Esophagus squamous epithelium (tissue), 5 donors: ENCODE measurements at regions not wholly inside any gene's neighbourhood (a gene's known extent, or its start where the extent isn't known, plus 50 kb on each side); places are given as distances from the start of the nearest gene placed in this dataset.

Source experiments
- DNase-seq: peaks from one replicate; lab custom pipeline; 2025; lab: John Stamatoyannopoulos, UW
- H3K27ac ChIP-seq, 4 donors: fragments of 200-600 bp; sonication (generic); one replicate each; pipeline ENCODE4 v1.5.1; 2016 to 2019; ENCODE audit warnings: mild to moderate bottlenecking in 1 of 4
- H3K27me3 ChIP-seq, 4 donors: fragments of 200-600 bp; sonication (generic); 1 replicate in 3 of 4; 2 replicates in 1 of 4; pipeline versions ENCODE4 v1.5.1 to v1.6.0; 2017 to 2021; ENCODE audit warnings: antibody characterized with exemption in 1 of 4
- H3K36me3 ChIP-seq, 3 donors: fragments of 200-600 bp; sonication (generic); one replicate each; pipeline ENCODE4 v1.5.1; 2016 to 2019
- H3K4me1 ChIP-seq, 3 donors: fragments of 200-600 bp; sonication (generic); one replicate each; pipeline ENCODE4 v1.5.1; 2017 to 2019
- H3K4me3 ChIP-seq, 4 donors: fragments of 200-600 bp; sonication (generic); 1 replicate in 3 of 4; 2 replicates in 1 of 4; pipeline ENCODE4 v1.5.1; 2016 to 2019; ENCODE audit warnings: mild to moderate bottlenecking in 2 of 4, moderate library complexity in 1 of 4
- H3K9me3 ChIP-seq, 3 donors: fragments of 200-600 bp; sonication (generic); one replicate each; pipeline ENCODE4 v1.5.1; 2016 to 2019
- POLR2A ChIP-seq, 4 donors: fragments of 450-650 bp; IDR thresholded peaks; one replicate each; pipeline ENCODE4 v1.6.1; 2017; ENCODE audit warnings: antibody characterized with exemption in 4 of 4, mild to moderate bottlenecking in 4 of 4, moderate library complexity in 3 of 4
- WGBS, 2 donors: methylation state at CpG; one replicate each; pipeline ENCODE4 v1.1.5; 2018; 5-methylcytosine and 5-hydroxymethylcytosine counted together
- intact Hi-C: fragments of 100-400 bp; cut with DNase I; formaldehyde crosslinking; loops from one replicate; pipeline ENCODE4 v1.15.0; 2022
- TF ChIP-seq, protein P1 (sequence below), 6 experiments: fragments of 450-650 bp in 4 of 6; fragments of 200-600 bp in 2 of 6; sonication (generic) in 2 of 6; IDR thresholded peaks; one replicate each; pipeline ENCODE4 v1.5.1; 2016 to 2019; ENCODE audit warnings: antibody characterized with exemption in 6 of 6, mild to moderate bottlenecking in 4 of 6, moderate library complexity in 4 of 6
- donor health status: DM: yes; HTN: yes; CAD: no.

DNA sequence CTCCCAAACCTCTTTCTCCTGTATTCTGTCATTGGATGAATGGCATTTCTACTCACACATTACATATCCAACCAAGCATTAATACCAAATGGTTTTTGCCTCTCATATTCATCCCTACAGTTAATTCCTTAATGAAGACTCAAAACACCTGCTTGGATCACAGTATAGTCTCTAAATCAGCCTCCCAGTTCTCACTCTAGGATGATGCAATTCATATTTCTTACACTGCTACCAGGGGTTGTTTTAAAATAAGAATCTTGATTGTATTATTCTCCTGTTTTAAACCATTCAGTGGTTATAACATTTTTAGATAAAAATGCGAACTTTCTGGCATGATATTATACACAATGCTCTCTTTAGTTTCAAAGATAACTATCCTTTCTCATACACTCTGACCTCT, 281.4 kb upstream of the ZEB2 start:
- H3K4me1 ChIP-seq = no peaks in the 10 kb centered on the region
- H3K27me3 ChIP-seq = no peaks in the 10 kb centered on the region
- no peak for DNase-seq
- H3K9me3 ChIP-seq = no peaks in the 10 kb centered on the region
- intact Hi-C loops = no loop called here
- TF ChIP-seq POLR2A (IDR thresholded peaks at IDR 0.05) = no peak
- TF ChIP-seq, protein P1, sequence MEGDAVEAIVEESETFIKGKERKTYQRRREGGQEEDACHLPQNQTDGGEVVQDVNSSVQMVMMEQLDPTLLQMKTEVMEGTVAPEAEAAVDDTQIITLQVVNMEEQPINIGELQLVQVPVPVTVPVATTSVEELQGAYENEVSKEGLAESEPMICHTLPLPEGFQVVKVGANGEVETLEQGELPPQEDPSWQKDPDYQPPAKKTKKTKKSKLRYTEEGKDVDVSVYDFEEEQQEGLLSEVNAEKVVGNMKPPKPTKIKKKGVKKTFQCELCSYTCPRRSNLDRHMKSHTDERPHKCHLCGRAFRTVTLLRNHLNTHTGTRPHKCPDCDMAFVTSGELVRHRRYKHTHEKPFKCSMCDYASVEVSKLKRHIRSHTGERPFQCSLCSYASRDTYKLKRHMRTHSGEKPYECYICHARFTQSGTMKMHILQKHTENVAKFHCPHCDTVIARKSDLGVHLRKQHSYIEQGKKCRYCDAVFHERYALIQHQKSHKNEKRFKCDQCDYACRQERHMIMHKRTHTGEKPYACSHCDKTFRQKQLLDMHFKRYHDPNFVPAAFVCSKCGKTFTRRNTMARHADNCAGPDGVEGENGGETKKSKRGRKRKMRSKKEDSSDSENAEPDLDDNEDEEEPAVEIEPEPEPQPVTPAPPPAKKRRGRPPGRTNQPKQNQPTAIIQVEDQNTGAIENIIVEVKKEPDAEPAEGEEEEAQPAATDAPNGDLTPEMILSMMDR (IDR thresholded peaks at IDR 0.05) = no peak
- WGBS, 2 donors = 97 to 100% methylated on average over 1 of the region's 1 CpG
- H3K27ac ChIP-seq = no peak overlapping the region
- no peak overlapping the region for H3K4me3 ChIP-seq
- H3K36me3 ChIP-seq = no peaks in the 10 kb centered on the region

DNA sequence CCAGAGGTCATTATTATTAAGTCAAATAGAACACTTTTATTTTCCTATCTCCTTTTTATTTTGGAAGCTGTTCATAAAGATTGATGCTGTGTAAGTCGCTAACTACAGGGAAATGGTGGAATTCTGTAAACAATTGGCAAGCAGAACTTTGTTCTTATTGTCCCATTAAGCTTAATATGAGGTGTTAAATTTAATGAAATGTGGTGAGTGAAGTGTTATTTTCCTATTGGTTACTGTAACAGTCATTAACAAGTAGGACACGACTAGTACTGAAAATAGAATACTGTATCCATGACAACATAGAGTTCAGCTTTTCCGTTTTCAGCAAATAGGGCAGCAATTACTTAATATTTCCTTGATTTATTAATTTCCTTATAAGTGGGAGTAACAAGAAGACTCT, 279.1 kb upstream of the ZEB2 start:
- Histone ChIP-seq H3K36me3 (no peaks in the 10 kb centered on the region), H3K4me1 (no peaks in the 10 kb centered on the region), H3K4me3 (no peak overlapping the region), H3K9me3 (no peaks in the 10 kb centered on the region), H3K27ac (no peak overlapping the region), H3K27me3 (no peaks in the 10 kb centered on the region)
- WGBS, 2 donors = 69 to 78% methylated on average over 3 of the region's 3 CpGs
- no peak for DNase-seq
- intact Hi-C loops = no loop called here
- TF ChIP-seq, protein P1 (IDR thresholded peaks at IDR 0.05) = no peak
- no peak for TF ChIP-seq POLR2A (IDR thresholded peaks at IDR 0.05)

DNA sequence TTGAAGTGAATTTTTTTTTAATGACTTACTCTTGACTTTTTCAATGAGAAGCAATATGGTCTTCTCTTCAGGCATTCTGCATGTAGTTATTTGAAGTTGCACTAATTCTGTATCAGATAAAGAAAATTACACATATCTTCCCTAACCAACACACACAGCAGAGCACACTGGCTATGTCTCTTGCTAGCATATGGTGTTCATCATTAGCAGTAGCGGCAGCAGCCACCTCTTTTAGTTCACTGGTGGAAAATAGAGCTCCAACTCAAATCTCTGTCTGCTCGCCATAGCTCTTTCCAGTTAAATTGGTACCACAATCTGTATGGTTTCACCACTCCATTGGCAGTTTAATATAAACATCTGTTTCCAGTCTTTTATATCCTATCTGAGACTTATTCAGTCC, 278.1 kb upstream of the ZEB2 start:
- DNase-seq = no peak
- intact Hi-C loops = no loop called here
- WGBS, 2 donors = 75 to 91% methylated on average over 2 of the region's 2 CpGs
- Histone ChIP-seq H3K9me3 (no peaks in the 10 kb centered on the region), H3K4me3 (no peak overlapping the region), H3K4me1 (no peaks in the 10 kb centered on the region), H3K36me3 (no peaks in the 10 kb centered on the region), H3K27me3 (no peaks in the 10 kb centered on the region), H3K27ac (no peak overlapping the region)
- no peak for TF ChIP-seq POLR2A (IDR thresholded peaks at IDR 0.05)
- TF ChIP-seq, protein P1 (IDR thresholded peaks at IDR 0.05) = no peak

DNA sequence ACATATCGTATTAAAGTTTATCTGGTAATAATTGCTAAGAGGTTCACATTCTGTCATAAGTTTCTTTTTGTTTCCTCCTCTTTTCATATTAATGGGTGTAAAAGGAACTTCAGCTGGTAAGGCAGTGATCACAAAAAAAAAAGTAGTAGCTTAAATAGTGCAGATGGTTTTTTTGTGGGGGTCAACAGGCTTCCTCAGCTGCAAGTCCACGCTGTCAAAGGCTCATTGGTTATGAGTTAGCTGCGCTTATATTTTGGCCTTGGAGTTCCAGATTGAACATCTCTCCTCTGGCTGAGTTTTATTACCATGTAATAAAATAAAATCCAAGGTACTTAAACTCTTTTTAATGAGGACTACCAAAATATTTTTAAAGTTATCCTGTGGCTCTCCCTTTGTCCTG, 277.0 kb upstream of the ZEB2 start:
- DNase-seq = no peak
- no peak overlapping the region for H3K4me3 ChIP-seq
- 77 to 89% methylated on average over 3 of the region's 3 CpGs for WGBS, 2 donors

DNA sequence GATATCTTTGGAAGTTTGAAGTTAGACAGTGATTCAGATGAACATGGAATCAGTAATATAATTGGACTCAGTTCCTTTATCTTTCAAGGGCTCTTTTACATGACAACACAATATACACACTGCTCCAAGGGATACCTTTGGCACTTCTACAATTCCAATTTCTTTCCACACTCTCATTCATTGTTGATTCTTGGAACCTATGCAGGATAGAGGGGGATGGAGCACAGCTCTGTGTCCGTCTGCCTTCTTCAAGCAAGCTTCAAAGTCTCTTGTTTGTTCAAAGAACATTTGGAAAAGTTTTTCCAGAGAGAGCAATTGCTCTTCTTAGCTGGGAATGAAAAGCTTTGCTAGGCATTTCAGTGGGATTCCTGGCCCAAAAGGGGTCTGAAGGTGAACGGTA, 276.2 kb upstream of the ZEB2 start:
- intact Hi-C loops = no loop called here
- H3K36me3 ChIP-seq = no peaks in the 10 kb centered on the region
- no peak overlapping the region for H3K27ac ChIP-seq

More for the DNA sequence above, 277.0 kb upstream of the ZEB2 start:
- TF ChIP-seq POLR2A (IDR thresholded peaks at IDR 0.05) = no peak
- TF ChIP-seq, protein P1 (IDR thresholded peaks at IDR 0.05) = no peak
- H3K9me3 ChIP-seq = no peaks in the 10 kb centered on the region
- no peaks in the 10 kb centered on the region for H3K4me1 ChIP-seq
- H3K36me3 ChIP-seq = no peaks in the 10 kb centered on the region
- intact Hi-C loops = no loop called here
- H3K27me3 ChIP-seq = no peaks in the 10 kb centered on the region
- H3K27ac ChIP-seq = no peak overlapping the region

More for the DNA sequence above, 276.2 kb upstream of the ZEB2 start:
- WGBS, 2 donors = 65 to 92% methylated on average over 2 of the region's 2 CpGs
- no peak for DNase-seq
- TF ChIP-seq, protein P1 (IDR thresholded peaks at IDR 0.05) = no peak
- no peak for TF ChIP-seq POLR2A (IDR thresholded peaks at IDR 0.05)
- no peaks in the 10 kb centered on the region for H3K27me3 ChIP-seq
- no peak overlapping the region for H3K4me3 ChIP-seq
- H3K9me3 ChIP-seq = no peaks in the 10 kb centered on the region
- no peaks in the 10 kb centered on the region for H3K4me1 ChIP-seq
